ENCODE measurements at regions not wholly inside any gene's neighbourhood (a gene's known extent, or its start where the extent isn't known, plus 50 kb on each side); places are given as distances from the start of the nearest gene placed in this dataset.

DNA sequence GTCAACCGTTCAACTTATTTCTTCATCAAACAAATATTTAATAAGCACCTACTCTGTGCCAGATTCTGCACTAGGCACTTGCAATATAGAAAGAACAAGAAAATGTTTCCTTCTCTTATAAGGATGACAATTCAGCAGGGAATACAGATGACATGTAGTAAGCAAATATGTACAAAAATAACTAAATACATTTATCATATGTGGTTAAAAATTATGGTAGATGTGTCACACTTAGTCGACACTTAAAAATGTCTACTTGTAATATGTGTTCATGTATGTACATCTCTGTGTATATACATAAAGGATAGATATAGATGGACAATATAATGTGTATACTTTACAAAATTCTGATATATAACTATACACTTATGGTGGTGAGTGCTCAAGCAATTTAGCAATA, 417.0 kb upstream of the MEF2C start:
- no peak for DNase-seq
- Histone ChIP-seq H3K36me3 (ENCODE audit: control insufficient read depth in 4 of 4, insufficient read depth in 4 of 4, low read length in 4 of 4) (no peaks in the 10 kb centered on the region), H3K9ac (ENCODE audit: insufficient read depth in 1 of 2, low read length in 2 of 2) (no peak overlapping the region), H3K9me3 (ENCODE audit: control insufficient read depth in 4 of 4, insufficient read depth in 3 of 4, low read length in 3 of 4) (no peaks in the 10 kb centered on the region), H3K27me3 (ENCODE audit: control insufficient read depth in 3 of 3, insufficient read depth in 3 of 3, low read length in 2 of 3) (no peaks in the 10 kb centered on the region), H3K27ac (ENCODE audit: low read depth in 1 of 2, low read length in 1 of 2) (no peak overlapping the region), H3K4me3 (no peak overlapping the region), H3K4me1 (ENCODE audit: control insufficient read depth in 5 of 5, insufficient read depth in 5 of 5, low read length in 5 of 5) (no peaks in the 10 kb centered on the region)
- TF ChIP-seq, protein P1, sequence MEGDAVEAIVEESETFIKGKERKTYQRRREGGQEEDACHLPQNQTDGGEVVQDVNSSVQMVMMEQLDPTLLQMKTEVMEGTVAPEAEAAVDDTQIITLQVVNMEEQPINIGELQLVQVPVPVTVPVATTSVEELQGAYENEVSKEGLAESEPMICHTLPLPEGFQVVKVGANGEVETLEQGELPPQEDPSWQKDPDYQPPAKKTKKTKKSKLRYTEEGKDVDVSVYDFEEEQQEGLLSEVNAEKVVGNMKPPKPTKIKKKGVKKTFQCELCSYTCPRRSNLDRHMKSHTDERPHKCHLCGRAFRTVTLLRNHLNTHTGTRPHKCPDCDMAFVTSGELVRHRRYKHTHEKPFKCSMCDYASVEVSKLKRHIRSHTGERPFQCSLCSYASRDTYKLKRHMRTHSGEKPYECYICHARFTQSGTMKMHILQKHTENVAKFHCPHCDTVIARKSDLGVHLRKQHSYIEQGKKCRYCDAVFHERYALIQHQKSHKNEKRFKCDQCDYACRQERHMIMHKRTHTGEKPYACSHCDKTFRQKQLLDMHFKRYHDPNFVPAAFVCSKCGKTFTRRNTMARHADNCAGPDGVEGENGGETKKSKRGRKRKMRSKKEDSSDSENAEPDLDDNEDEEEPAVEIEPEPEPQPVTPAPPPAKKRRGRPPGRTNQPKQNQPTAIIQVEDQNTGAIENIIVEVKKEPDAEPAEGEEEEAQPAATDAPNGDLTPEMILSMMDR (IDR thresholded peaks at IDR 0.05; ENCODE audit: control extremely low read depth, extremely low read depth): no peak
- 87 to 94% methylated on average over 2 of the region's 2 CpGs for WGBS, 2 donors
- ATAC-seq (ENCODE audit: insufficient read depth, low FRiP score): no peak

DNA sequence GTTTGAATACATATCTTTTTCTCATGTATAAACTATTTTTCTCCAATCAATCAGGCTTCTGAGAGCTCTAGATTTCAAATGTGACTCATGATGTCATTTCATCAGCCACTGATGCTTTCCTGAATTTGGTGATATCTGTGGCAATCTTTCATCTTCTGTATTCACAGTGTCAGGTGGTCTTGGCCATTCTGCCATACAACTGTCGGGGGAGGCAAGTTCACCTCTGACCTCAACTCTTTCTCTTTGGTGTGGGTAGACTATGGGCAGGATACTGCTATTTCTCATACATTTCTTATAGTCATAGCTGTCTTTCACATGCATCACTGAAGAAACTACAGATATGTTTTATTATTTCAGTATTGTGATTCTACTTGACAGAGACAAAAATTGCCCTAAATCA, 414.1 kb upstream of the MEF2C start:
- no peak for DNase-seq
- 93 to 95% methylated on average over 1 of the region's 1 CpG for WGBS, 2 donors
- TF ChIP-seq, protein P1 (IDR thresholded peaks at IDR 0.05; ENCODE audit: control extremely low read depth, extremely low read depth): no peak
- no peak for ATAC-seq (ENCODE audit: insufficient read depth, low FRiP score)
- Histone ChIP-seq H3K4me1 (ENCODE audit: control insufficient read depth in 5 of 5, insufficient read depth in 5 of 5, low read length in 5 of 5) (no peaks in the 10 kb centered on the region), H3K9me3 (ENCODE audit: control insufficient read depth in 4 of 4, insufficient read depth in 3 of 4, low read length in 3 of 4) (no peaks in the 10 kb centered on the region), H3K27ac (ENCODE audit: low read depth in 1 of 2, low read length in 1 of 2) (no peak overlapping the region), H3K27me3 (ENCODE audit: control insufficient read depth in 3 of 3, insufficient read depth in 3 of 3, low read length in 2 of 3) (no peaks in the 10 kb centered on the region), H3K36me3 (ENCODE audit: control insufficient read depth in 4 of 4, insufficient read depth in 4 of 4, low read length in 4 of 4) (no peaks in the 10 kb centered on the region), H3K4me3 (no peak overlapping the region), H3K9ac (ENCODE audit: insufficient read depth in 1 of 2, low read length in 2 of 2) (no peak overlapping the region)

DNA sequence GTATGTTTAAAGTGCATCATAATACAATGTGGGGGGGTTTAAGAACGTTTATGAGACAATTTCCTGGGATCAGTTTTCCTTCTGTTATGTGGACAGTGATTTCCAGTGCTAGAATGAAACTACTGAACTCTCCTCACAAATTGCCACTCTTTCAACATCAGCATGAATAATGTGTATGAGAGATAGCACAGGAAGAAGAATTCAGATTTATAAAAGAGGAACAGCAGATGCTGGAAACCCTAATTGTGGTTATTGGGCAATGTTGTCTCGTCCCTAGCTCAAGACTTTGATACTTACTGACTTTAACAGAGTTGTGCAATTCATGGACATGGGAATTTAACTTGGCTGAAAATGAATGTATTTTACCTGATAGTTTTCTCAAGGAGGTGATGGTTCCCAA, 410.8 kb upstream of the MEF2C start:
- Histone ChIP-seq H3K4me1 (ENCODE audit: control insufficient read depth in 5 of 5, insufficient read depth in 5 of 5, low read length in 5 of 5) (no peaks in the 10 kb centered on the region), H3K4me3 (no peak overlapping the region), H3K27ac (ENCODE audit: low read depth in 1 of 2, low read length in 1 of 2) (no peak overlapping the region), H3K9me3 (ENCODE audit: control insufficient read depth in 4 of 4, insufficient read depth in 3 of 4, low read length in 3 of 4) (no peaks in the 10 kb centered on the region), H3K9ac (ENCODE audit: insufficient read depth in 1 of 2, low read length in 2 of 2) (no peak overlapping the region), H3K27me3 (ENCODE audit: control insufficient read depth in 3 of 3, insufficient read depth in 3 of 3, low read length in 2 of 3) (no peaks in the 10 kb centered on the region), H3K36me3 (ENCODE audit: control insufficient read depth in 4 of 4, insufficient read depth in 4 of 4, low read length in 4 of 4) (no peaks in the 10 kb centered on the region)
- TF ChIP-seq, protein P1 (IDR thresholded peaks at IDR 0.05; ENCODE audit: control extremely low read depth, extremely low read depth): no peak
- WGBS, 2 donors: 9 to 20% methylated on average over 2 of the region's 2 CpGs
- DNase-seq: peak in 1 of 3 donors; percentile 35
- peak; percentile 19 for ATAC-seq (ENCODE audit: insufficient read depth, low FRiP score)

DNA sequence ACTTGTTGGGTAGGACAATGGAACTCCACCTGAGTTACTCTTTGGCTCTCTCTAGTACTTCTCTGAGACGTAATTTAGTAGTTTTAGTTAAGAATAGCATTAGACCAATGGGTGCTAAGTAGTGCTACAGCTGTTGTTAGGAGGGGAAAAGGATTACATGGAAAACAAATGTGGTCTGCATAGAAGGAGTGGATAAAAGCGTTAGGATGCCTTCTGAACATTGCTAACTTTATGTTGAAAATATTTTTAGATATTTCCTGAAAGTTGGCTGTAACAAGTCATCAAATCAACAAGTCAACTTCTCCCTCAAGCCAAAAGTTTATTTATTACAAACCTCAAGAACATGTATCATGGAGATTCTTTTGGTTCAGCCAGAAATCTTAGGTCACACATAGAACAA, 409.5 kb upstream of the MEF2C start:
- no peak for DNase-seq
- WGBS, 2 donors: 87 to 91% methylated on average over 2 of the region's 2 CpGs
- H3K9ac ChIP-seq (ENCODE audit: insufficient read depth in 1 of 2, low read length in 2 of 2): no peak overlapping the region
- H3K4me1 ChIP-seq (ENCODE audit: control insufficient read depth in 5 of 5, insufficient read depth in 5 of 5, low read length in 5 of 5): no peaks in the 10 kb centered on the region
- H3K36me3 ChIP-seq (ENCODE audit: control insufficient read depth in 4 of 4, insufficient read depth in 4 of 4, low read length in 4 of 4): no peaks in the 10 kb centered on the region
- TF ChIP-seq, protein P1 (IDR thresholded peaks at IDR 0.05; ENCODE audit: control extremely low read depth, extremely low read depth): no peak
- no peaks in the 10 kb centered on the region for H3K27me3 ChIP-seq (ENCODE audit: control insufficient read depth in 3 of 3, insufficient read depth in 3 of 3, low read length in 2 of 3)
- ATAC-seq (ENCODE audit: insufficient read depth, low FRiP score): no peak
- no peak overlapping the region for H3K4me3 ChIP-seq
- no peaks in the 10 kb centered on the region for H3K9me3 ChIP-seq (ENCODE audit: control insufficient read depth in 4 of 4, insufficient read depth in 3 of 4, low read length in 3 of 4)
- no peak overlapping the region for H3K27ac ChIP-seq (ENCODE audit: low read depth in 1 of 2, low read length in 1 of 2)

Data from lung (tissue), 11 donors.